ENCODE measurements at regions not wholly inside any gene's neighbourhood (a gene's known extent, or its start where the extent isn't known, plus 50 kb on each side); places are given as distances from the start of the nearest gene placed in this dataset.

DNA sequence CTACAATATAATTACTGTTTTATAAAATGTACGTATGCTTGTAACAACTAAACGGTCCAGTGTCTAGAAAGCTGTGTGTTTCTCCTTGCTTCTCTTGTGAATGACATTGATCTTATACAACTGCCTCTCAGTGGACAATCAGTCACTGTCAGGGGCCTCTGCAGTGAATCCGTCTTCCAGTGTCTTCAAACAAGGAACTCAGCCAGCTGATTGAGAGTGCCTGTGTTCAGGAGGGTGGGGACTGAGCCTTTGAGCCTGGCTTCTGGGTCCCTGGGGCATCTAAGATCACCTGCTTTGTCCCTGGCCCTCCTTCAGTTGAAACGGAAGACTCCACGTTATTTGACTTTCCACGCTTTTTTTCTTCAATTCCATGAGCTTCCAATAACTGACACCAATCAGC lies 133.1 kb upstream of the SFSWAP start:
- Histone ChIP-seq H3K4me3 (ENCODE audit: low read depth, low read length) (no peak overlapping the region), H3K4me2 (ENCODE audit: low read length) (no peak overlapping the region), H3K9ac (no peak overlapping the region), H3K36me3 (ENCODE audit: control insufficient read depth, insufficient read depth, low read length) (no peaks in the 10 kb centered on the region), H3K27ac (no peak overlapping the region), H3K79me2 (no peaks in the 10 kb centered on the region), H3K4me1 (no peaks in the 10 kb centered on the region), H2AFZ (no peak overlapping the region), H3K27me3 (ENCODE audit: control insufficient read depth, insufficient read depth, low read length) (no peaks in the 10 kb centered on the region), H3K9me3 (ENCODE audit: control insufficient read depth, low read length) (no peaks in the 10 kb centered on the region)
- TF ChIP-seq, protein P1, sequence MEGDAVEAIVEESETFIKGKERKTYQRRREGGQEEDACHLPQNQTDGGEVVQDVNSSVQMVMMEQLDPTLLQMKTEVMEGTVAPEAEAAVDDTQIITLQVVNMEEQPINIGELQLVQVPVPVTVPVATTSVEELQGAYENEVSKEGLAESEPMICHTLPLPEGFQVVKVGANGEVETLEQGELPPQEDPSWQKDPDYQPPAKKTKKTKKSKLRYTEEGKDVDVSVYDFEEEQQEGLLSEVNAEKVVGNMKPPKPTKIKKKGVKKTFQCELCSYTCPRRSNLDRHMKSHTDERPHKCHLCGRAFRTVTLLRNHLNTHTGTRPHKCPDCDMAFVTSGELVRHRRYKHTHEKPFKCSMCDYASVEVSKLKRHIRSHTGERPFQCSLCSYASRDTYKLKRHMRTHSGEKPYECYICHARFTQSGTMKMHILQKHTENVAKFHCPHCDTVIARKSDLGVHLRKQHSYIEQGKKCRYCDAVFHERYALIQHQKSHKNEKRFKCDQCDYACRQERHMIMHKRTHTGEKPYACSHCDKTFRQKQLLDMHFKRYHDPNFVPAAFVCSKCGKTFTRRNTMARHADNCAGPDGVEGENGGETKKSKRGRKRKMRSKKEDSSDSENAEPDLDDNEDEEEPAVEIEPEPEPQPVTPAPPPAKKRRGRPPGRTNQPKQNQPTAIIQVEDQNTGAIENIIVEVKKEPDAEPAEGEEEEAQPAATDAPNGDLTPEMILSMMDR (IDR thresholded peaks at IDR 0.05) = no peak

DNA sequence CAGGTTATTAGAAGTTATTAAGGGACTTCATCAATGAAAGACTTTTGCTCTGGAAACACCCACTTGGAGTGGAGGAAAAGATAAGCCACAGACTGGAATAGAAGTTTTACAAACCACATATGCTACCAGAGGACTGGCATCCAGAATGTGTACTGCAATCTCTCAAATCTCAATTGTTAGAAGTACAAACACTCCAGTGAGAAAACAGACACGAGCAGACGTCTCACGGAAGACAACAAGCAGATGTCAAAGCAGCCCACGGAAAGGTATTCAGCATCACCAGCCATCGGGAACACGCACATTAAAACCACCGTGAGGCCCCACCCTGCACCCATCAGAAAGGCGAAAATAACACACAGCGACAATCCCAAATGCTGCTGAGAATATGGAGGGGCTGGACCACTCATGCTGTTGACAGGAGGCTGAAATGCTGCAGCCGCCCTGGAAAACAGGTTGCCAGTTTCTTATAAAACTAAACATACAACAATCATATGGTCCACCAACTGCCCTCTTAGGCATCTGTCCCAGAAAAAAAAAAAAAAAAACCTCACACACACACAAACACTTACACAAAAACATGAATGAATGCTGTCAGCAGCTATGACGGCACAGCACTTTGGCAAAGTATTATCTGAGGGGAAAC lies 131.9 kb upstream of the SFSWAP start:
- TF ChIP-seq, protein P1 (IDR thresholded peaks at IDR 0.05) = no peak

DNA sequence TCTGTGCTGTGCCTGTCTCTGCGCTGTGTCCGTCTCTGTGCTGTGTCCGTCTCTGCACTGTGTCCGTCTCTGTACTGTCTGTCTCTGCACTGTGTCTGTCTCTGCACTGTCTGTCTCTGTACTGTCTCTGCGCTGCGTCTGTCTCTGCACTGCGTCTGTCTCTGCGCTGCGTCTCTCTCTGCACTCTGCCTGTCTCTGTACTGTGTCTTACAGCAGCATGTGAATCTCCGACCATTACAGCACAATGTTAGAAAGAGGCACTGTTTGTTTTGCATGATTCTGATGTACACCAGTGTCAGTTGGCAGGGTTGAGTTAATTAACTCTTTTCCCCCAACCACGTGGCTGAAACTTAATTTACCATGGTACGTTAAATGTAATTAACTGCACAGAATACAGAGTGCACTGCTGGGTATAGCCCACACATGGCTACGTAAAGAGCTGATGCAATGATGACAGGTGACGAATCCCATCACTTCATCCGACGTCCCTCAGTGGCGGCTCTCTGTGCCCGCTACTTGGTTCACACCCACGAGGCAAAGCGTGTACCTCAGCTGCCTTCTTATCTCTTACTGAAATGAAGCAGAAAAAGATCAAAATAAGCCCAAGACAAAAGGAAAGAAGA lies 127.7 kb upstream of the SFSWAP start:
- Histone ChIP-seq H3K9ac (no peak overlapping the region), H3K27me3 (ENCODE audit: control insufficient read depth, insufficient read depth, low read length) (no peaks in the 10 kb centered on the region)
- TF ChIP-seq, protein P1 (IDR thresholded peaks at IDR 0.05) = no peak

More for the DNA sequence above, 131.9 kb upstream of the SFSWAP start:
- Histone ChIP-seq H3K4me2 (ENCODE audit: low read length) (no peak overlapping the region), H3K27ac (no peak overlapping the region), H3K4me3 (ENCODE audit: low read depth, low read length) (no peak overlapping the region), H2AFZ (no peak overlapping the region), H3K9ac (no peak overlapping the region), H3K79me2 (no peaks in the 10 kb centered on the region), H3K27me3 (ENCODE audit: control insufficient read depth, insufficient read depth, low read length) (no peaks in the 10 kb centered on the region), H3K36me3 (ENCODE audit: control insufficient read depth, insufficient read depth, low read length) (no peaks in the 10 kb centered on the region), H3K4me1 (no peaks in the 10 kb centered on the region), H3K9me3 (ENCODE audit: control insufficient read depth, low read length) (no peaks in the 10 kb centered on the region)

DNA sequence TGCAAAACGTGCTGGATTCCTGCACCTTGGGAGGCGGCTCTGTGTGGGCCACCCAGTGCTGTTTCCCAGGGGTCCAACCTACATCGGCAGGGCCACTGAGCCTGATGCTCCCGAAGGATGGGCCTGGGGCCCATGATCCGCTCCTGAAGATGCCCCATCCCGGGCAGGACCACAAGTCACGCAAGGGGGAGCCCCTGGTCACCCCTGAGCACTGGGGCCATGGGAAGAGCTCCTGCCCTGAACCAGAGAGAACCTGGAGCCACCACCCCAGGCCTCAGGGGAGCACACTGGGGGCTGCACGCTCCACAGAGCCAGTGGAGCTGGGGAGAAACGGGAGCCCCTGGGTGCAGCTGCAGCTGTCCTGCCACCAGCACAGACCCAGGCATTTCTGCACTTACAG lies 124.6 kb upstream of the SFSWAP start:
- TF ChIP-seq, protein P1 (IDR thresholded peaks at IDR 0.05) = no peak
- Histone ChIP-seq H3K9ac (no peak overlapping the region), H3K4me3 (ENCODE audit: low read depth, low read length) (no peak overlapping the region), H3K4me1 (no peaks in the 10 kb centered on the region), H3K4me2 (ENCODE audit: low read length) (no peak overlapping the region), H3K27me3 (ENCODE audit: control insufficient read depth, insufficient read depth, low read length) (no peaks in the 10 kb centered on the region), H3K79me2 (no peaks in the 10 kb centered on the region), H3K27ac (no peak overlapping the region), H3K36me3 (ENCODE audit: control insufficient read depth, insufficient read depth, low read length) (no peaks in the 10 kb centered on the region), H2AFZ (no peak overlapping the region), H3K9me3 (ENCODE audit: control insufficient read depth, low read length) (no peaks in the 10 kb centered on the region)

More for the DNA sequence above, 127.7 kb upstream of the SFSWAP start:
- H3K36me3 ChIP-seq (ENCODE audit: control insufficient read depth, insufficient read depth, low read length) = no peaks in the 10 kb centered on the region
- H3K4me1 ChIP-seq = no peaks in the 10 kb centered on the region
- no peaks in the 10 kb centered on the region for H3K9me3 ChIP-seq (ENCODE audit: control insufficient read depth, low read length)
- H3K79me2 ChIP-seq = no peaks in the 10 kb centered on the region
- H3K4me3 ChIP-seq (ENCODE audit: low read depth, low read length) = no peak overlapping the region
- no peak overlapping the region for H3K4me2 ChIP-seq (ENCODE audit: low read length)
- no peak overlapping the region for H2AFZ ChIP-seq
- no peak overlapping the region for H3K27ac ChIP-seq

DNA sequence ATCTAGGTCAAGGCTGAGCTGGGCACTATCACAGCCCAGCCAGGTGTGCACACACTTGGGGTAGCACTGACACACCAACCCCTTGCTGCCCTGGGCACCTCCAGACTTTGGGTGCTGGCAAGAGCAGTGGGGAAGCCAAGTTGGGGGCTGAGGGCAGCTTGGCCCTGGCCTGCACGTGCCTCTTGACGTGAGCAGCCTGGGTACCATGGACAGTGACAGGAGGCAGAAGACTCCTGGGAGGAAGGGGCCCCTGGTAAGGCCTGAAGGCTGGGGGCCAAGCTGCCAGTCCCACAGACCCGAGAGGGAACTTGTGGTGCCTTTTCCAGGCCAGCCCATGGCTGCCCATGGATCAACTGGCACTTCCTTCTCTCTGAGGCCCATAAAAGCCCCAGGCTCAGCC lies 124.1 kb upstream of the SFSWAP start:
- Histone ChIP-seq H3K9me3 (ENCODE audit: control insufficient read depth, low read length) (no peaks in the 10 kb centered on the region), H3K9ac (no peak overlapping the region), H3K27me3 (ENCODE audit: control insufficient read depth, insufficient read depth, low read length) (no peaks in the 10 kb centered on the region), H3K4me1 (no peaks in the 10 kb centered on the region), H3K79me2 (no peaks in the 10 kb centered on the region), H3K4me2 (ENCODE audit: low read length) (no peak overlapping the region), H3K4me3 (ENCODE audit: low read depth, low read length) (no peak overlapping the region), H3K36me3 (ENCODE audit: control insufficient read depth, insufficient read depth, low read length) (no peaks in the 10 kb centered on the region), H3K27ac (no peak overlapping the region), H2AFZ (no peak overlapping the region)
- TF ChIP-seq, protein P1 (IDR thresholded peaks at IDR 0.05) = no peak

All from parathyroid adenoma (tissue), 2 donors.